H4 (cell line): ENCODE measurements at regions not wholly inside any gene's neighbourhood (a gene's known extent, or its start where the extent isn't known, plus 50 kb on each side); places are given as distances from the start of the nearest gene placed in this dataset.
"Not testable (repeated sequence)": the region's sequence is repeated elsewhere in the genome, so short reads cannot be mapped to it uniquely, and the experiment has no call there.

ENCODE experiments used
- DNase-seq: peaks from one replicate; pipeline ENCODE4 v3.0.0-alpha.2; 2015; ENCODE audit warnings: low spot score

- no peak for DNase-seq
These were observed 641.0 kb upstream of the CAMK1G start for GRCh38 chr1:208942394-208943130.

- DNase-seq = no peak
These were observed 640.2 kb upstream of the CAMK1G start for GRCh38 chr1:208943291-208943690.

- no peak for DNase-seq
These were observed 638.5 kb upstream of the CAMK1G start for GRCh38 chr1:208944981-208945451.

GRCh38 chr1:208950206-208950605 is 633.3 kb upstream of the CAMK1G start:
- no peak for DNase-seq

DNA sequence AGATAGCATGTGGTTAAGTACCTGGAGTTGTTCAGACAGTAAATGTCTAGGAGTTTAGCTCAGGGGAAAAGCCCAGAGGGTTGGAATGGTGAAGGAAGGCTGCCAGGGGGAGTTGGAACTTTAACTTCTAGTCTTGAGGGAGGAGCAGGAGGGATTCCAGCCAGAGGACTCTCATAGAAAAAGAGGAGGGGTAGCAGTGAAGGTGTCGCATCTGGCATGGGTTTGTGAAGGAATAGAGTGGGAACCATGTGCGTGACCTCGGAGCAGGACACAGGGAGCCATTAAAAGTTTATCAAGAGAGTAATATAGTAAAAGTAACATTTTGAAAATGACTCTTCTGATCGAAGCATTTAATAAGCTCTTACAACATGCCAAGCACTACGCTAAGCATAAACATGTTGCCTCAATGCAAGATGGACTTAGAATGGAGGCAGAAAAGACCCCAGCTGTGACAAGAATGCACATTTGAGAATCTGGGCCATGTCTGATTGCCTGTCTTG is 632.4 kb upstream of the CAMK1G start:
- no peak for DNase-seq

DNA sequence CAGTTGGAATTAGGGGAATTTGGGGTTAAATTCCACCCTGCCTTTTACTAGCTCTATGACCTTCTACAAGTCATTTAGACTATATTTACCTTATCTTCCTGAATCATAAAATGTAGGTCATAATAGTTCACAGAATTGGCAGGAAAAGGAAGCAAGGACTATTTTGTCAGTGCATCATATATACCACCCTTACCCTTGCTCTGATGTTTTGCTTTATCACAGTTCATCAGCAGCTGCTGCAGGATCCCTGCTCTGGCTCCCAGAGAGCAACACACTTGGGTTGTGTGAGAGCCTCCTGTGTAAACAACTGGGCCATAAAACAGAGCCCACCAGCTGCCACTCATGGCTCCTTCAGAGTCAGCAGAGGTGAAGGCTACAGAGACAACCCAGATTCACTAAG is 631.6 kb upstream of the CAMK1G start:
- no peak for DNase-seq

- no peak for DNase-seq
These were observed 620.6 kb upstream of the CAMK1G start for GRCh38 chr1:208962867-208963266.

- no peak for DNase-seq
These were observed 618.2 kb upstream of the CAMK1G start for GRCh38 chr1:208965351-208965750.

- no peak for DNase-seq
These were observed 616.2 kb upstream of the CAMK1G start for GRCh38 chr1:208967334-208967733.

GRCh38 chr1:208974717-208975116 is 608.8 kb upstream of the CAMK1G start:
- DNase-seq = no peak

GRCh38 chr1:208975456-208975855 is 608.1 kb upstream of the CAMK1G start:
- DNase-seq = no peak

DNA sequence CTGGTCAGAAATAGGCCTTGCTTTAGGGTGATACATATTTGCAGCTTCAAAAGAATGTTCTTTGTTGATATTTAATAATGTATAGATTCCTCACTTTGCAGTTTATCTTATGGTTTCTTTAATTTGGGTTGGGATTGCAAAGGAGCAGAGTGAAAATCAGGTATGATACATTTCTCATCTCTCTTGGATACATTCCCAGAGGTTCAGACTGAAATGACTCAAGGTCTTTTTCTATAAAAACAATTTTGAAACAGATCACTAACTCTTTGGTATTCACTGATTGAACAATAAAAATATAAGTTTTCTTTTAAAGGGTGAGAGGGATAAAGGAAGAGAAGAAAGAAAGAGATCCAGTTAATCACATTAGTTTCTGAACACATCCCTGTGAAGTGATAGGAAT is 606.5 kb upstream of the CAMK1G start:
- no peak for DNase-seq

GRCh38 chr1:208977638-208978256 is 605.8 kb upstream of the CAMK1G start:
- DNase-seq = no peak

- DNase-seq = no peak
These were observed 603.7 kb upstream of the CAMK1G start for GRCh38 chr1:208979776-208980175.

- no peak for DNase-seq
These were observed 602.9 kb upstream of the CAMK1G start for GRCh38 chr1:208980605-208981004.

- DNase-seq = no peak
These were observed 598.3 kb upstream of the CAMK1G start for GRCh38 chr1:208985231-208985630.

DNA sequence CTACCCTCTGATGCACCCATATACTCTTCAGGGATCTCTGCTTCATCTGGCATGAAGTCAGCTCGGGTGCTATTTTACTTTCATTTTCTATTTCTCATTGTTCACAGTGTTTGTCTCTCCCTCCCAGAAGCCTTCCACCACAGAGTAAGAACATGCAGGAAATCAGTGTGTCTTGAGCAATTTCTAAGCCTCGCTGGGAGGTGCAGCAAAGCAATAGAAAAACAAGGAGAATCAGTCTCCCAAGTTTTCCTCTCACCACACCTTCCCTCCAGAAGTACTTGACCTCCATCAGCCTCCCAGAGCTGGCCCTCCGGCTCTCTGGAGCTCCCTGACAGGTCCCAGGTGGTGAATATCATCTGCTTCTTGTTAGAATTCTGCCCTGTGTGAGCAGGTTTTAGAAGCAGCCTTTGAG is 594.7 kb upstream of the CAMK1G start:
- DNase-seq = peak; percentile 76

DNA sequence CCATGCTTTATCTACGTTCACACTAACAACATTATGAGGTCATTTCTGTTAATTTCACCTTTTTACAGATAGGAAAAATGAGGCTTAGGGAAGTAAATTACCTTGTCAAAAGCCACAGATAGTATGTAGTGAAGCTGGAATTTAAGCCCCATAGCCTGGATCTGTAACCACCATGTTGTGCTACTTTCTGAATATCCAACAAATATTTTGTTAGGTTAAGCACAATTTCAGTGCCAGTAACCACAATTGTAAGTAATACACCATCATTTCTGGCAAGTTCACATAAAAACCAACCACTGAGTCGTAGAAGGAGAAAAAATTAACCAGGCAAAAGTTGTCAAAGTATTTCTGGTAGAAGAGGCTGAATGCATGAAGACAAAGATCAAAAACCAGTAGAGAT is 593.1 kb upstream of the CAMK1G start:
- no peak for DNase-seq

- DNase-seq = not testable (repeated sequence)
These were observed 586.5 kb upstream of the CAMK1G start for GRCh38 chr1:208997053-208997452.

DNA sequence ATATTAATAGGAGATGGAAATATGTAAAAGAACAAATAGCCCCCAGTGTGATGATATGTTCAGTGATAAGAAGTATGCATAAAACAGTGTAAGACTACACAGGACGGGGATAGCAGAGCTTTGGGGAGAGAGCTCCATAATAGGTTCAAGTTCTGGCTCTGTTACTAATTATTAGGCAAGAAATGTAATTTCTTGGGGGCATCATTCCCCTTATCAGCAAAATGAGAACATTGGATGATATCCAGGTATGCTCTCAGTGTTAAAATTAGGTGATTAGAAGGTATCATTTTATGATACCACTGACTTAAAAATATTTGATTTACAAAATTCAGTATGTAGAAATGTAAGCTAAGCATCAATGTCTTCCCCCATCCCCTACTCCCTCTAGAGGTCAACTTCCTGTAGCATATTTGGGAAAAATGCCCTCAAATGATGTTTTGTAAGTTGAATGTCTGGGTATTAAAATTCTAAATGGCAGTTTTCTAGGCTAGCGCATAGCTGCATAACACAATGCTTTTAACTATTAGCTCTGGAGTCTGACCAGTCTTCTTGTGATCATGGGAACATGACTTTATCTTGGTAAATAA is 585.7 kb upstream of the CAMK1G start:
- DNase-seq = no peak

DNA sequence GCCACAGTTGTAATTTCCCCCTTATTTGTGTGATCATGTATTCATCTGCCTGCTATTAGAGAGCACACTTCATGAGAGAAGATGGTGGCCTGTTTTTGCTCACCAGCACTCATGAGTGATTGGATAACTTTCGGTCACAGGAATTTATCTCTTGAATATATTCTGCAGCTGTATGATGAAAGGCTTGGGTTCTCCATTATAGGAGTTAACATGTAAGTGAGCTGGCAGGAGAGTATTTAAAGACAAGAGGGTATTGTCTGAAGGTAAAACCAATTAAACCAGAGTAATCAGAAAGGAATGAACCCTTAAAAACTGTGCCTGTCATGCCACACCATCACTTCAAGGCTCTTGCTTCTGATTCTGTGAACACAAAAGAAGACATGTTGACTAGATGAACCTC is 574.9 kb upstream of the CAMK1G start:
- no peak for DNase-seq

GRCh38 chr1:209010475-209011230 is 572.9 kb upstream of the CAMK1G start:
- no peak for DNase-seq
